ENCODE measurements at regions not wholly inside any gene's neighbourhood (a gene's known extent, or its start where the extent isn't known, plus 50 kb on each side); places are given as distances from the start of the nearest gene placed in this dataset.

GRCh38 chr13:33537676-33538075 is 252.1 kb upstream of the STARD13 start:
- TF ChIP-seq CTCF (IDR thresholded peaks at IDR 0.05) (no peak), POLR2A (IDR thresholded peaks at IDR 0.05) (peak in 1 of 2 donors; percentile 37)
